SK-N-MC (cell line): ENCODE measurements at regions not wholly inside any gene's neighbourhood (a gene's known extent, or its start where the extent isn't known, plus 50 kb on each side); places are given as distances from the start of the nearest gene placed in this dataset.

Experiments
- EZH2 ChIP-seq: fragments of 200-600 bp; sonication (generic); IDR thresholded peaks from one replicate; pipeline ENCODE4 v1.6.1; 2017; ENCODE audit warnings: antibody characterized with exemption
- FOXP2 ChIP-seq: optimal IDR thresholded peaks from 2 replicates; pipeline ENCODE3; 2011; ENCODE audit warnings: mild to moderate bottlenecking, moderate library complexity; ENCODE audit not compliant: insufficient read depth; ENCODE audit errors: extremely low read length, control extremely low read depth
- POLR2AphosphoS5 ChIP-seq: IDR thresholded peaks from 2 replicates; pipeline ENCODE4 v1.6.1; 2012; ENCODE audit warnings: mild to moderate bottlenecking, low read depth, low read length, borderline replicate concordance

GRCh38 chr10:83178526-83178925 lies 960.8 kb upstream of the GHITM start:
- no peak for TF ChIP-seq POLR2AphosphoS5
- TF ChIP-seq EZH2, result no peak
- TF ChIP-seq FOXP2, result no peak
